ENCODE measurements at regions not wholly inside any gene's neighbourhood (a gene's known extent, or its start where the extent isn't known, plus 50 kb on each side); places are given as distances from the start of the nearest gene placed in this dataset.

DNA sequence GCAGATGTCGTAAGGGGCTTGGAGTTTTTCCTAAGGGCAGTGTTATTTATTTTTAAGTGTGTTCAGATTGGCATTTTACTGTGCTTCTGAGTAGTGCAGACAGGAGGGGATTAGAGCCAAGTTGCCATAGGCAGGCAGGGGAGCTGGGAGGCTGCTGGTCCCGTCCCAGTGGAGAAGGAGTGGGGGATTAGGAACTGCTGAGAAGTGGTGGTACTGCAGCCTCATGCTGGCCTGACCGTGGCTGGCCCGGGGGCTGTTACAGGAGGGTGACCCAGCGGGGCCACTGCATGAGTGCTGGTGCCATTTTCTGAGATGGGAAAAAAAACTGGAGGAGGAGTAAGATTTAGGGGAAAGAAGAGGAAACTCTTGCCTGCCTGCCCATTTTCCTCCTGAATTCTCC lies 52.3 kb upstream of the DLK1 start:
- intact Hi-C loops (cut with DNase I): no loop called here
- peaks cover 41% of the 10 kb centered on the region for H3K4me1 ChIP-seq
- no peak overlapping the region for H3K4me3 ChIP-seq
- H3K27me3 ChIP-seq (ENCODE audit: low read depth): peaks cover 25% of the 10 kb centered on the region
- H3K9me3 ChIP-seq: no peaks in the 10 kb centered on the region
- H3K27ac ChIP-seq: no peak overlapping the region
- ATAC-seq: no peak
- TF ChIP-seq, protein P1, sequence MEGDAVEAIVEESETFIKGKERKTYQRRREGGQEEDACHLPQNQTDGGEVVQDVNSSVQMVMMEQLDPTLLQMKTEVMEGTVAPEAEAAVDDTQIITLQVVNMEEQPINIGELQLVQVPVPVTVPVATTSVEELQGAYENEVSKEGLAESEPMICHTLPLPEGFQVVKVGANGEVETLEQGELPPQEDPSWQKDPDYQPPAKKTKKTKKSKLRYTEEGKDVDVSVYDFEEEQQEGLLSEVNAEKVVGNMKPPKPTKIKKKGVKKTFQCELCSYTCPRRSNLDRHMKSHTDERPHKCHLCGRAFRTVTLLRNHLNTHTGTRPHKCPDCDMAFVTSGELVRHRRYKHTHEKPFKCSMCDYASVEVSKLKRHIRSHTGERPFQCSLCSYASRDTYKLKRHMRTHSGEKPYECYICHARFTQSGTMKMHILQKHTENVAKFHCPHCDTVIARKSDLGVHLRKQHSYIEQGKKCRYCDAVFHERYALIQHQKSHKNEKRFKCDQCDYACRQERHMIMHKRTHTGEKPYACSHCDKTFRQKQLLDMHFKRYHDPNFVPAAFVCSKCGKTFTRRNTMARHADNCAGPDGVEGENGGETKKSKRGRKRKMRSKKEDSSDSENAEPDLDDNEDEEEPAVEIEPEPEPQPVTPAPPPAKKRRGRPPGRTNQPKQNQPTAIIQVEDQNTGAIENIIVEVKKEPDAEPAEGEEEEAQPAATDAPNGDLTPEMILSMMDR (IDR thresholded peaks at IDR 0.05): no peak
- H3K36me3 ChIP-seq: no peaks in the 10 kb centered on the region
- DNase-seq: no peak

DNA sequence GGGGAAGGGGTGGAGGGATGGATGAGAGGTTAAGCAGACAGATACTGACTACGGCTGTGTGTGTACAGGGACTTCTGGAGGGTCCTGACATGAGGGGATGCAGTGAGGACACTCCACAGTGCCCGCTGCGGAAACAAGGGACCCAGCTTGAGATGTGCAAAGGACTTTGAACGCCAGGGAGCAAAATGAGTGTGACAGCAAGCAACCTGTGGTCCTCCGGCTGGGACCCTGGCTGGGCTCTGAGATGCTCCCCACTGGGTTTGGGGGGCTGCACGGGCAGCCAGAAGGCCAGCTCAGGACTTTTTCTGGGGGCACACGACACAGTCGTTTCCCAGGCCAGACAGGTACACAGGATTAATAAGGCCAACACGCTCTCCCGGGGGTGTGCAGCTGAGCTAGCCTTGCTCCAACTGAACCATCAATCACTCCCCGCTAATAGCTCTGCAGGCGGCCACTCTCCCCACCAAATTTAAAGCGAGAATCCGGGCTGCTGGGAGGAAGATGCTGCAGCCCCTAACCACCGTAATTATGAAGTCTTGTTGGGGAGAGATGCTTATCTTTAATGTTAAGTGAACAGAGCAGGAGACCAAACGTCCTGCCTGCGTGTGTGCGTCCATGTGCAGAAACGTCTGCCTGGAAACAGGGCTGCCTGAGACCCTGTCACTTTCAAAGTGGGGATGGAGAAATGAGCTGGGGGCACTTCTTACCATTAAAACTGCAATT lies 51.6 kb upstream of the DLK1 start:
- H3K36me3 ChIP-seq: no peaks in the 10 kb centered on the region
- ATAC-seq (no peak), DNase-seq (no peak)
- H3K4me3 ChIP-seq: no peak overlapping the region
- H3K27ac ChIP-seq: no peak overlapping the region
- TF ChIP-seq, protein P1 (IDR thresholded peaks at IDR 0.05): no peak
- intact Hi-C loops (cut with DNase I): no loop called here
- H3K9me3 ChIP-seq: no peaks in the 10 kb centered on the region
- peaks cover 36% of the 10 kb centered on the region for H3K4me1 ChIP-seq
- peaks cover 25% of the 10 kb centered on the region for H3K27me3 ChIP-seq (ENCODE audit: low read depth)

DNA sequence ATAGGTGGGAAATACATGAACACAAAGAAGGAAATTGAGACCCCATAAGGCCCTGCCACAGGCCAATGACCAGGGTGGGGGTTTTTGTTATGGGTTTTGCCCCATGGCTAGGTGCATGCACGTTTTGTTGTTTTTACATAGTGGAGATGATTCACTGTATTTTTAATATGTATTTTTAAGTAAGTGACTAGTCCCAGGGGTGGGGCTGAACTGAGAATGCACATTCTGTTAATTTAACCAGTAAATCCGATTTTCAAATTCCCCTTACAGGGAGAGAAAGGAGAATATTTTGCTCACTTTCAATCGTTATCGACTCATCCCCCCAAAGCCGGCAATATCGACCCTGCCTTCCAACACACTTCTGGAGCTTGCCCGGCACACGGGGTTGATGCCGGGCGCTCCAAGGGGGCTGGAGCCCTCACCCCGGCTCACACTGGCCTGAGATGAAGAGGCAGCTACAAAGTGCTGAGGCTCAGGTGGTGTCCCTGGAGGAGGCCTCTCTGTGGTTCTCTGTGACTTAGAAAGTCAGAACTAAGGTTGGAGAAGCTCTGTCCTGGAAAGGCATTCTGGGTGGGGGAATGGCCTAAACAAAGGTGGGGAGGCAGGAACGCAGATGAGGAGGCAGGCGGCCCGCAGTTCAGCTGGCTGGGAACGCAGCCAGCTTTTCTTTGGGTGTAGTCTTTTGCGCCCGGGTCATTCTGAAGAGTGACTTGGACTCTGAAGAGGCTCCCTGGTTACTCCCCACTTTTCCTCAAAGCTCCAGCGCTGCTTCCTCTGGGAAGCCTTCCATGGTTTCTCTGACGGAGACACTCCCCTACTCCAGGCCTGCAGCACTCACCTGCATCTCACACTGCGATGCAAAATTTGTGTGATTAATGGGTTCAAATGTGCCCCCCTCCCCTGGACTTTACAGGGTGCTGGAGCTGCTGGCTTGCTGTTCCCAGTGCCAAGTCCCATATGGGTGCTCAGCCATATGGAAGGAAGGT lies 50.7 kb upstream of the DLK1 start:
- Histone ChIP-seq H3K4me1 (peaks cover 36% of the 10 kb centered on the region), H3K4me3 (no peak overlapping the region), H3K27ac (no peak overlapping the region), H3K36me3 (no peaks in the 10 kb centered on the region), H3K27me3 (ENCODE audit: low read depth) (peaks cover 25% of the 10 kb centered on the region), H3K9me3 (no peaks in the 10 kb centered on the region)
- no peak for DNase-seq
- intact Hi-C loops (cut with DNase I): no loop called here
- TF ChIP-seq, protein P1 (IDR thresholded peaks at IDR 0.05): no peak
- ATAC-seq: no peak

All from lower lobe of right lung (tissue), 2 donors.